ENCODE measurements at regions not wholly inside any gene's neighbourhood (a gene's known extent, or its start where the extent isn't known, plus 50 kb on each side); places are given as distances from the start of the nearest gene placed in this dataset.

- no peak overlapping the region for H2BK120ac ChIP-seq (ENCODE audit: low read depth, low read length, poor library complexity, severe bottlenecking)
- H2BK5ac ChIP-seq (ENCODE audit: insufficient read length, low read length), result no peak overlapping the region
- H3K27me3 ChIP-seq (ENCODE audit: insufficient read depth, low read length), result peaks cover 5% of the 10 kb centered on the region; the same call in 1 of the 2 replicates
- no peak overlapping the region for H3K9ac ChIP-seq (ENCODE audit: extremely low read depth, insufficient read length, low read length)
- no peak overlapping the region for H2AK5ac ChIP-seq (ENCODE audit: insufficient read length, low read length)
- no peak overlapping the region for H4K8ac ChIP-seq (replicated peaks; ENCODE audit: insufficient read length, low read depth, low read length)
- H4K5ac ChIP-seq (ENCODE audit: insufficient read length, low read depth, low read length), result no peak overlapping the region
- H3K79me2 ChIP-seq (ENCODE audit: insufficient read depth, low read length), result no peaks in the 10 kb centered on the region; the same call in 1 of the 2 replicates
- H3K23me2 ChIP-seq (ENCODE audit: insufficient read length, low read depth, low read length, poor library complexity, severe bottlenecking), result no peaks in the 10 kb centered on the region
- H3T11ph ChIP-seq (ENCODE audit: low read length), result no peak overlapping the region
- H3K27me3 Mint-ChIP-seq (ENCODE audit: low read depth), result peaks cover 77% of the 10 kb centered on the region
- no peak overlapping the region for H4K91ac ChIP-seq (ENCODE audit: insufficient read length, low read depth, low read length)
- no peak for TF ChIP-seq CTCF (conservative IDR thresholded peaks at IDR 0.05)
- H3K9me3 ChIP-seq (ENCODE audit: control insufficient read depth, low read depth, low read length), result no peaks in the 10 kb centered on the region
- no peak overlapping the region for H3K18ac ChIP-seq (ENCODE audit: insufficient read length, low read depth, low read length)
- no peak for DNase-seq
- no peak overlapping the region for H2BK15ac ChIP-seq (ENCODE audit: low read depth, low read length)
- no peak overlapping the region for H3K4me3 Mint-ChIP-seq
- H4K20me1 ChIP-seq (ENCODE audit: control insufficient read depth, insufficient read depth, insufficient read length), result no peaks in the 10 kb centered on the region
- H3K4me1 Mint-ChIP-seq, result peaks cover 53 to 56% of the 10 kb centered on the region in 2 experiments
- WGBS (ENCODE audit: extremely low coverage, insufficient read length, low lambda C conversion rate), result no CpG with 5 or more reads among the region's 3 CpGs
- no peak overlapping the region for H3K4ac ChIP-seq (ENCODE audit: low read depth, low read length)
- H3K4me1 ChIP-seq (ENCODE audit: insufficient read depth, low read length), result peaks cover 15% of the 10 kb centered on the region
- no peak overlapping the region for H3K14ac ChIP-seq (ENCODE audit: insufficient read depth, low read length)
- H3K27ac Mint-ChIP-seq, result no peak overlapping the region
- no peak overlapping the region for H2BK12ac ChIP-seq (ENCODE audit: insufficient read length, low read depth, low read length)
- no peak overlapping the region for H3K27ac ChIP-seq (ENCODE audit: insufficient read length, low read depth, low read length)
- H2BK20ac ChIP-seq (ENCODE audit: low read depth, low read length, poor library complexity, severe bottlenecking), result no peak overlapping the region
- no peak overlapping the region for H3K4me2 ChIP-seq (ENCODE audit: insufficient read depth, insufficient read length, low read length)
- no peak overlapping the region for H2AFZ ChIP-seq (ENCODE audit: low read length)
- no peaks in the 10 kb centered on the region; a peak in 2 of 5 replicates for H3K9me3 Mint-ChIP-seq
- no peak overlapping the region for H3K23ac ChIP-seq (ENCODE audit: insufficient read length, low read depth, low read length)
- no peaks in the 10 kb centered on the region for H3K79me1 ChIP-seq (ENCODE audit: insufficient read depth, low read depth, low read length, poor library complexity, severe bottlenecking)
- H3K36me3 Mint-ChIP-seq (ENCODE audit: insufficient read depth in 1 of 3, low read depth in 3 of 3), result no peaks in the 10 kb centered on the region
- no peak overlapping the region for H3K56ac ChIP-seq (ENCODE audit: insufficient read length, low read depth, low read length)
Observed at GRCh38 chr15:60122691-60123090, 118.6 kb downstream of the FOXB1 start.

Data from H9 (cell line).